RWPE1 (cell line): ENCODE measurements at regions not wholly inside any gene's neighbourhood (a gene's known extent, or its start where the extent isn't known, plus 50 kb on each side); places are given as distances from the start of the nearest gene placed in this dataset.

Experiments used
- CTCF ChIA-PET: fragments of 350-600 bp; sonication (Branson Sonifier 250); formaldehyde crosslinking; extraction: SDS; loops from one replicate; lab custom pipeline; 2021; lab: Yijun Ruan, JAX
- POLR2A ChIA-PET: fragments of 400-600 bp; formaldehyde crosslinking; extraction: SDS; loops from one replicate; lab custom pipeline; 2020; ENCODE audit warnings: antibody characterized with exemption; ENCODE audit not compliant: low non-redundant PET; lab: Yijun Ruan, JAX
- DNase-seq: peaks from one replicate; pipeline ENCODE4 v3.0.0; 2012; ENCODE audit warnings: low spot score
- H3K27ac ChIP-seq: fragments of 450-650 bp; 2 replicates; pipeline ENCODE4 v1.5.1; 2017
- TF ChIP-seq, protein P1 (sequence below): fragments of 450-650 bp; conservative IDR thresholded peaks from 2 replicates; pipeline ENCODE4 v1.5.1; 2017; ENCODE audit warnings: low read depth, mild to moderate bottlenecking

DNA sequence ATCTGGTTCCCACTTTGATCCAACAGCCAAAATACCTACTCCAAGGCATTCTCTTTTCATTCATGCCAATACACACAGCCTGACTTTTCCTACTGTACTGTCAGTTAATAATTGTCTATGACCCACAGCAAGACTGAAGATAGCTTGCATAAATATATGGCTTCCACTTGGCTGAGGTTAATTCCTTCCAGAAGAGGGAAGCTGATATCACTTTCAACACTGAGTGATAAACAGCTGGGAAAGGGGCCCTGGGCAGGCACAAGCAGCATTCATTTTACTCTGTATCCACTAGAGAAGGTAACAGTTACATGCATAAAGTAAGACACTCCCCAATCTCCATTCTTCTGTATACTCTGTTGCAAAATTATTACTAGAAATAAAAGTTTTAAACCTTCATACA, 200.2 kb upstream of the UGT8 start:
- DNase-seq = no peak
- ChIA-PET CTCF (no interaction called here), POLR2A (no interaction called here)
- no peak overlapping the region for H3K27ac ChIP-seq
- TF ChIP-seq, protein P1, sequence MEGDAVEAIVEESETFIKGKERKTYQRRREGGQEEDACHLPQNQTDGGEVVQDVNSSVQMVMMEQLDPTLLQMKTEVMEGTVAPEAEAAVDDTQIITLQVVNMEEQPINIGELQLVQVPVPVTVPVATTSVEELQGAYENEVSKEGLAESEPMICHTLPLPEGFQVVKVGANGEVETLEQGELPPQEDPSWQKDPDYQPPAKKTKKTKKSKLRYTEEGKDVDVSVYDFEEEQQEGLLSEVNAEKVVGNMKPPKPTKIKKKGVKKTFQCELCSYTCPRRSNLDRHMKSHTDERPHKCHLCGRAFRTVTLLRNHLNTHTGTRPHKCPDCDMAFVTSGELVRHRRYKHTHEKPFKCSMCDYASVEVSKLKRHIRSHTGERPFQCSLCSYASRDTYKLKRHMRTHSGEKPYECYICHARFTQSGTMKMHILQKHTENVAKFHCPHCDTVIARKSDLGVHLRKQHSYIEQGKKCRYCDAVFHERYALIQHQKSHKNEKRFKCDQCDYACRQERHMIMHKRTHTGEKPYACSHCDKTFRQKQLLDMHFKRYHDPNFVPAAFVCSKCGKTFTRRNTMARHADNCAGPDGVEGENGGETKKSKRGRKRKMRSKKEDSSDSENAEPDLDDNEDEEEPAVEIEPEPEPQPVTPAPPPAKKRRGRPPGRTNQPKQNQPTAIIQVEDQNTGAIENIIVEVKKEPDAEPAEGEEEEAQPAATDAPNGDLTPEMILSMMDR = no peak

DNA sequence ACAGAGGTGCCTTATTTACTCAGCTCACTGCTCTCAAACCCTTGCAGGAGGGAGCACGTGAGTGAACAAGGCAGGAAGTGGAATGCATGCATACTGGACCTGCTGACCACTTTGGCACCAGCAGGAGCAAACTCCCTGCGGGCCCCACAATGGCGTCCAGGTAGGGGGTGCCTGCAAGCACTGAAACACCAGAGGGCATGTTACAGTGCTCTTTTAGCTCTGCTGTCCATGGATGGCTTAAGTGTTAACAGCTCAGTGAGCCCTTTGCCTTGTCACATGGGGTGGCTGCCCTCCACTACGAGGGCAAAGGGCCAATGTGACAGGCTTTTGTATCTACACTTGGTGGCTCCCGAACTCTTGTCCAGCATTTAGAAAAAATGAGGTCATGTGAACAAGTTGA, 199.5 kb upstream of the UGT8 start:
- ChIA-PET CTCF (interaction anchor here (0.7 kb wide), 1 partner anchor 446 kb away, joined by 3 read pairs; no protein-coding TSS in a partner anchor), POLR2A (no interaction called here)
- no peak overlapping the region for H3K27ac ChIP-seq
- TF ChIP-seq, protein P1 = no peak
- DNase-seq = no peak

GRCh38 chr4:114400531-114400930, 198.1 kb upstream of the UGT8 start:
- H3K27ac ChIP-seq = no peak overlapping the region
- TF ChIP-seq, protein P1 = no peak
- DNase-seq = peak; percentile 64
- POLR2A ChIA-PET = no interaction called here
- CTCF ChIA-PET = interaction anchor here (0.6 kb wide), 1 partner anchor 147 kb away, joined by 3 read pairs; no protein-coding TSS in a partner anchor

DNA sequence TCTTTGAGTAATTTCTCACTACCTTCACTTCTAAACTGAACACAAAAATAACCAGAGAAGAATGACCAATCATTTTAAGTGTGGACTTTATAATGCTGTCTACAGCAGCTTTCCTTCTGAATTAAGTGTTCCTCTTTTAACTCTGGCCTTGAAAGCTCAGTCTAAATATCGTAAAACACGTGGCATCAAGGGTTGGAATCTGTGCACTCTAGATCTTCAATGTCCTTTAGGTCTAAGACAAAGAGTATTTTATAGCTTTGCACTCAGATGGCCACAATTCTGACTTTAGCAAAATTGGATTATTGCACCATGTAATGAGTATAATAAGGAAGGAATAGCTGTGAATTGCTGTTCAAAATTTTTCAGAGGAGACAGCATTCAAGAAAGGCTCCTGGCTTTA, 197.1 kb upstream of the UGT8 start:
- no peak overlapping the region for H3K27ac ChIP-seq
- TF ChIP-seq, protein P1 = no peak
- no peak for DNase-seq
- POLR2A ChIA-PET = no interaction called here
- CTCF ChIA-PET = no interaction called here

DNA sequence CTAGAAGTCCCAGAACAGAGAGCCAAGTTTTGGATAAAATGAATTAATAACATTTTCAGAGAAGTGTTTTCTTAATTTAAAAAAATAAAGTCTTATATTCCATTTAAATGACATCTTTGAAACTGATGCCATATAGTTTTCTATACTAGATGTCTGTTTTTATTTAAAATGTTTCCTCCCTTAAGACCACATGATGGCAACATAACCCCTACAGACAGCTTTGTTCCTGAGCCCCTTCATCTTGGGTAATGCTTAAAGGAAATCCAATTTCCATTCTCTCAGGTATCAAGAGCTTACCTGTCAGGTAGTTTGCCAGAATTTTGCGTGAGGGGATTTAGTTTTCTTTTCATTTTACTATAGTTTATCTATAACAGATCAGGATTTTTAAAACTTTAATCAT, 181.4 kb upstream of the UGT8 start:
- ChIA-PET CTCF (interaction anchor here (0.6 to 1.1 kb wide), 2 partner anchors 242 to 472 kb away, joined by 5 to 9 read pairs; no protein-coding TSS in a partner anchor), POLR2A (no interaction called here)
- H3K27ac ChIP-seq = no peak overlapping the region
- peak; percentile 17 for DNase-seq
- TF ChIP-seq, protein P1 = no peak; the same call in 1 of the 2 replicates

- ChIA-PET CTCF (no interaction called here), POLR2A (no interaction called here)
- DNase-seq = no peak
Measured at GRCh38 chr4:114420069-114420468, 178.5 kb upstream of the UGT8 start.

More at GRCh38 chr4:114420069-114420468, 178.5 kb upstream of the UGT8 start:
- no peak overlapping the region for H3K27ac ChIP-seq
- TF ChIP-seq, protein P1 = no peak
